HG03442 (cell line): ENCODE measurements at regions not wholly inside any gene's neighbourhood (a gene's known extent, or its start where the extent isn't known, plus 50 kb on each side); places are given as distances from the start of the nearest gene placed in this dataset.
"Not testable (repeated sequence)": the region's sequence is repeated elsewhere in the genome, so short reads cannot be mapped to it uniquely, and the experiment has no call there.

Experiments
- ATAC-seq: cut with Tn5 transposase; IDR thresholded peaks from one replicate; pipeline ENCODE4 v1.9.1; 2021; ENCODE audit warnings: mild to moderate bottlenecking, moderate library complexity; ENCODE audit not compliant: unreplicated experiment

DNA sequence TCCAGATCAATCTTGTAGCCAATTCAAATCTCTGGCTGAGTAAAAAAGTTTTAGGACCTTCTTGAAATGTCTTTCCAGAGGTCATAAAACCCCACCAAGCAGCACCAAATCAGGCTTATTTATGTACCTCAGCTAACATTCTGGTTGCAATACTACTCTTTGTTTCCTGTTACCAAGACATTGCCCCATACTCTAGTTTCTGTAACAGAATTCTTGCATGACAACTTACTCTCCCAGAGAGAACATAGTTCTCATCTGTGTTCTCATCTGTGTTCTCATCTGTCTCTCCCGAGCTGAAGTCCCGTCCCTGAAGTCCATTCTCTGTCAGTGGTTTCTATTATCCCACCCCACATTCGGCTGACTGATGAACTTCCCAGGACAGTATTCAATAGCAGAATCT is 1285.1 kb downstream of the XPNPEP1 start:
- ATAC-seq = no peak

DNA sequence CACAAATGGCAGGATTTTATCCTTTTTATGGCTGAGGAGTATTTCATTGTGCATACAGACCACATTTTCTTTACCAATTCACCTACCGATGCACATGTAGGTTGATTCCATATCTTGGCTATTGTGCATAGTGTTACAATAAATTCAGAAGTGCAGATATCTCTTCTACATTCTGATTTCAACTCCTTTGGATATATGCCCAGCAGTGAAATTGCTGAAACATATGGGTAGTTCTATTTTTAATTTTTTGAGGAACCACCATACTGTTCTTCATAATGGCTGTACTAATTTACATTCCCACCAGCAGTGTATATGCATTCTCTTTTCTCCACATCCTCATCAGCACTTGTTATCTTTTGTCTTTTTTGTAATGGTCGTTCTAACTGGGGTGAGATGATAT is 1290.3 kb downstream of the XPNPEP1 start:
- no peak for ATAC-seq

DNA sequence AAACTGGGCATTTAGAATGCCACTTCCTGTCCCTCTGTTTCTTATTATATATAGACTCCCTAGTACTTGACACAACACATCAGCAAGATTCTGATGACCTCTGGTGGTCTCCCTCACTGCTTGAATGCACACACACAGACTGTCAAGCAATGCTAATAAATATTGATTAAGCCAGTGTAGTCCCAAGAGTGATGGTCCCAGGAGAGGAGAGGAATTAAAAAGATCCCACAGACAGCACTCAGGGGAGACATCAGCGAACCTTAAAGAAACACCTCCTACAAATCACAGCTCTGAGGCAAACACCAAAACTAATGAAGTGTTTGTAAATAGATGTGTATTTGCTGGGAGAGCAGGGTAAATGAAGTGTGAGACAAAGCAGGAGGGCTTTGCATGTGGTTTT is 1291.2 kb downstream of the XPNPEP1 start:
- no peak for ATAC-seq

DNA sequence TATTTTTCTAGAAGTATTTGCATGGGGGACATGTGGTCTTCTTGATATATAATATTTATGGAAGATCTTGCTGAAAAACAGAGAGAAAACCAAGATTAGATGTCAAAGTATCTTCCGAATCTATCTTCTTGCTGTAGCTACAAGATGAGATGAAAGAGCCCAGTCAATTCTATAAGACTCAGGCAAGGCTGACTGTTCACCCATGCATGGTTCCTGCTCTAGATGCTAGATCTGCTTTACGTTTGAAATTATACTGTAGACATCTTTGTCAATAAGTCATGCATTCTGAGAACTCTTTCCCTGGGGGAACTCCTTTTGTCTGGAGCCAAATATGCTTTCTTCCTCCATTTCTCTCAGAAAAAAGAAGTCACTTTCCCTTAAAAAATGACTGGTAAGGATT is 1292.0 kb downstream of the XPNPEP1 start:
- peak; percentile 91 for ATAC-seq

DNA sequence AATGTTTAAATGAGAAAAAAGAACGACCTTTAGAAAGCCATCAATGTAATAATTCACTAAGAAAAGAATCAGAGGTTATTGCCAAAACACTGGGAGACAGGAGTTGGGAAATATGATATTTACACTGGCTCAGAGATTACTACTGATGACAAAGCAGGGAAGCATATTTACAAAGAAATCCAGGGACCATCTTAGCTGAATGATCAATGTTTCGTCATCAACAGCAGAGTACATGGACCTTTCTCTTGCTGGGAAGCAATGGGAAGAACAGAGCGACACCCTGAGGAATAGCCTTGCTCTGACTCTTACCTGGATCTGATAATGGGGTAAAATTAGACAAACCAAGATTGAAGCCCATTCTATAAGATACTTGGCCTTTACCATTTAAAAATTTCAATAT is 1293.5 kb downstream of the XPNPEP1 start:
- no peak for ATAC-seq

DNA sequence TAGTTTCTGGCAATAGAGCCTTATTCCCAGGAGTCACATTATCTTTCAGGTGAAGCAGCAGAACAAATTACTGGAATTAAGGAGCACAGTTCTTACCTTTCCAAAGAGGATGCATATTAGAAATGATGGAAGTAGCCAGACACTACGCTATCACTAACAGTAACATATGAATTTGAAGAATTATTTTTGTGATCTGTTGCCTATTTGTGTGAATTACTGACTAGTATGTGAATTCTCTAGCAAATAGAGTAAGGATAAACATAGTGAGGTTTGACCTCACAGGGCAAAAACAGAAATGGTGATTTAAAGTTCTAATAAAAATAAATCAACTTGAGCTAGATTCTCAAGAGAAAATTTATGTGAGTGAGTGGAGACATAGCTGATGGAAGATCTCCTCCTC is 1299.3 kb downstream of the XPNPEP1 start:
- ATAC-seq = no peak

DNA sequence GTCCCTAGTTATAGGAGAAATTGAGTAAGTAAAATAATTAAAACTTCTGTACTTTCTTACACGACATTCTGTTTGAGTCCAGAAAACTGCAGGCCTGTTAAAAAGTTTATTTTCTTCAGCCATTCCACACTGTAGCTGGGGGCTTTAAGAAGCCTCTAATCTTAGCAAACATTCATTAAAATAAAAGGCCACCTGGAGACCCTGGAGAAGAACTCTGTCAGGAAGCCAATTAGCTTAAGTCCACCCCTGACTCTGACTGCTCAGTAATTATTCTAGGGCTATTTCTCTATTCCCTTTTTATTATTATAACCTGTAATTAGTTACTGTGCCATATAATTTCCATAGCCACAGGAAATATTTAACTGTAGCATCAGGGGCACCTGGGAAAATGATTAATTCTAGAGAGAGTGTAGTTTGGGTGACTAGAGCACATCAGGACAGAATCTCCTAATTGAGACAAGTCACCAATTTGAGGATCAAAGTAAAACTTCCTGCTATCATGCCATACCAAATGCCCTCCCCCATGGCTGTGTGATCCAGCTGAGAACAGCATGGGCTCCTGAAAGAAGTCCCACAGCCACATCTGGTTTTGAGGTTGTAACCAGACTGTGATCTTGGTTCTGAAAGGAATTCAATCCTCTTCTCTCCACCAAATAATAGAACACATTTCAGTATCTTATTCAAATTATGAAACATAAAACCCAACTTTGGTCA is 1302.3 kb downstream of the XPNPEP1 start:
- ATAC-seq = no peak

DNA sequence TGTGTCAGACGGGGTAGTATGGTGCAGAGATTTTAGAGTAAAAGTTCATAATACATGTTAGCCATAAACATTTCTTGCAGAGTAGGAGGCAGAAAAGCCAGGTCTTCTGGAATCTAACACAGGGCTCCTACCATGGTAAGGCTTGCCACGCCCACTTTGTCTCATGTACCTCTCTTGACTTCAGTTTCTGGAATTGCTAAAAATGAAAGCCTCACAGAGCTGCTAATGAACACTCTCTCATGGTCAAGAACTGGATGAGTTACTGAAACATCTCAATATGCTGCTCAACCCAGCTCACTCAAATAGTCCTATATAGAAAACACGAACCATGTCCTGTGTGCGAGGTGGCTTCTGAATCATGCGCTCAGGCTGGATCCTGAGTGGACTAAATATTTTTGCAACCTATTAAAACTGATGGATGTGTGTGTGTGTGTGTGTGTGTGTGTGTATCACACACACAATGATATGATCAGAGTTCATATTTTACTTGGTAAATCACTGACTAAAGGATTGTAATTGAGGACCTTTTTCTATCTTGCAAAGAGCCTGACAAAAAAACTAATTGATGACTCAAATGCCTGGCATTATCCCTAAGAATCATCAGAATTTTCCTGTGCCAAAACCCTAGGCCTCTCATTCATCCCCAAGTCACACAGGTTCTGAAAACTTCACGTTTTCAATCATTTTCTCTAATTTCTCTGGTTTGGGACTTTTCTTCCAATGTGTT is 1306.6 kb downstream of the XPNPEP1 start:
- no peak for ATAC-seq

DNA sequence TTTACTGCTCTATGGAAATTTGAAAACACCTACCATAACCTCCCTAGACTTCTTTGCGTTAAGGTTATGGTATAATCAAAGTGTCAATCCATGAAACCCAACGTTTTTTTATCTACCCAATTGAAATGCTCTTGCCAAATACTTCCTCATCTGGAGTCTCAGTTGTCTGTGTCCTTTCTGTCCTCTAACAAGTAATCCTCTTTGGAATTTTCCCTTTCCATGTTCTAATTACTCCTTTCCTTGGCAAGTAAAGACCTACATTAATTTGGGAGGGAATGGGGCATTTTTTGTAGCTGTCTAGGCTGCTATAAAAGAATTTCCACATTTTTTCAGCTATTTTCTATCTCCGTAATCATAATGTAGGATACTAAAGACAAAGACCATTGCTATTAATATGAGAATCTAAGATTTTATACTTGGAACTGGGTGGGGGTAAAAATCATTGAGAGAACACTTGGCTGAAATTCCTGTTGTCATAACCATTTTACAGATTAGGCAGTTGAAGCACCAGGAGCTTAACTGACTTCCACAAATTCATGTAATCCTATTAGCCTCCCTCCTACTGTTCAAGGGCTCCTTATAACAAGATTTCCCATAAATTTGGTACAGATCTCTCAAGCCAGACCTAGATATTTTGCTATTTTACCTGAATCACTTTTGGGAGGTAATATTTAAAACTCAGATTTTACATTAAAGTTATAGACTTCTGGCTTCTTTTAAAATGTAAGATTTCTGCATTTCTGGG is 1307.6 kb downstream of the XPNPEP1 start:
- ATAC-seq = no peak

DNA sequence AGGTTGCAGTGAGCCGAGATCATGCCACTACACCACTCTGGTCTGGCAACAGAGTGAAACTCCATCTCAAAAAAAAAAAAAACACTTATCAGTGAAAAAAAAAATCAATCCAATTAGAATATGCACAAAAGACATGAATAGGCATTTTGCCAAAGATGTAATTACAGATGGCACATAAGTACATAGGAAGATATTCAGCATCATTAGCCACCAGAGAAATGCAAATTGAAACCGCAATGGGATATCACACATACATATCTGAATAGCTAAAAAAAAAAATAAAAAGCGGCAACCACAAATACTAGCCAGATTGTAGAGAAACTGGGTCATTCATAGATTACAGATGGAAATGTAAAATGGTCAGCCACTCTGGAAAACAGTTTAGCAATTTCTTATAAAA is 1310.8 kb downstream of the XPNPEP1 start:
- ATAC-seq = no peak

DNA sequence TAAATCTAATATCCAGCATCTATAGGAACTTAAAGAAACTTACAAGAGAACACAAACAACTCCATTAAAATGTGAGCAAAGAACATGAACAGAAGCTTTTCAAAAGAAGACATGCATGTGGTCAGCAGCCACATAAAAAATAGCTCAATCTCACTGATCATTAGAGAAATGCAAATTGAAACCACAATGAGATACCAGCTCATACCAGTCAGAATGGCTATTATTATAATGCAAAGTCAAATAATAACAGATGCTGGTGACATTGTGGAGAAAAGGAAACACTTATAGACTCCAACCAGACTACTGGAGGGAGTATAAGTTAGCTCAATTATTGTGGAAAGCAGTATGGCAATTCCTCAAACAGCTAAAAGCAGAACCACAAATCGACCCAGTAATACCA is 1314.5 kb downstream of the XPNPEP1 start:
- no peak for ATAC-seq

DNA sequence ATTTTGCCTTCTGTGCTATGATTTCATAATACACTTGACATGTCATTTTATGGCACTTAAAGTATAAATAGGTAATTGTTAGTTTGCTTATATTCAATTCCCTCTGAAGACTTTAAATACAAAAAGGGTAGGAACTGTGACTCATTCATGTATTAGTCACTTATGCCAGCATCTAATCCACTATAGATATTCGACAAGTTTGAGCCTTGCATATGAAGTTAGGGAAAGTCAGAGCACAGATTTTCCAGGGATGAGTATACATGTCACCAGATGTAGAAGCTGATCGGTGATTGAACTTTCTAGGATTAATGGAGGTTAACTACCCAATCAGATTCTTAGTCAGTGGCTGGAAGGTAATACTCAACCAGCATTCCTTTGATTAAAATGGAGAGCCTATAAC is 1321.5 kb downstream of the XPNPEP1 start:
- ATAC-seq = no peak

DNA sequence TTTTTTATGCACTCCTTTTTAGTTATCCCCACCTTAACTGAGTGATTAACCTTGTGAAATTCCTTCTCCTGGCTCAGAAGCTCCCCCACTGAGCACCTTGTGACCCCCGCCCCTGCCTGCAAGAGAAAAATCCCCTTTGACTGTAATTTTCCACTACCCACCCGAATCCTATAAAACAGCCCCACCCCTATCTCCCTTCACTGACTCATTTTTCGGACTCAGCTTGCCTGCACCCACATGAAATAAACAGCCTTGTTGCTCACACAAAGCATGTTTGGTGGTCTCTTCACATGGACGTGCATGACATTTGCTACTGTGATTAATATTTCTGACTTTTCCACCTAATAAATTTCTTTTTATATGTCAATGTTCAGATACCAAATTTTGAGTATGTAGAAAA is 1322.8 kb downstream of the XPNPEP1 start:
- not testable (repeated sequence) for ATAC-seq

DNA sequence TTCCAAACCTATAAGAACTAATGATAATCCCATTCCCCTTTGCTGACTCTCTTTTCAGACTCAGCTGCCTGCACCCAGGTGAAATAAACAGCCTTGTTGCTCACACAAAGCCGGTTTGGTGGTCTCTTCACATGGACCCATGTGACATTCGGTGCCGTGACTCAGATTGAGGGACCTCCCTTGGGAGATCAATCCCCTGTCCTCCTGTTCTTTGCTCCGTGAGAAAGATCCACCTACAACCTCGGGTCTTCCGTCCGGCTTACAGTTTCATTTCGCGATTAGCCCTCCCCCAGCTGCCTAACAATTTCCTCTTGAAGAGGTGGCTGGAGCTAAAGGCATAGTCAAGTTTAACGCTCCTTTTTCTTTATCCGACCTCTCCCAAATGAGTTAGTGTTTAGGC is 1324.0 kb downstream of the XPNPEP1 start:
- not testable (repeated sequence) for ATAC-seq

DNA sequence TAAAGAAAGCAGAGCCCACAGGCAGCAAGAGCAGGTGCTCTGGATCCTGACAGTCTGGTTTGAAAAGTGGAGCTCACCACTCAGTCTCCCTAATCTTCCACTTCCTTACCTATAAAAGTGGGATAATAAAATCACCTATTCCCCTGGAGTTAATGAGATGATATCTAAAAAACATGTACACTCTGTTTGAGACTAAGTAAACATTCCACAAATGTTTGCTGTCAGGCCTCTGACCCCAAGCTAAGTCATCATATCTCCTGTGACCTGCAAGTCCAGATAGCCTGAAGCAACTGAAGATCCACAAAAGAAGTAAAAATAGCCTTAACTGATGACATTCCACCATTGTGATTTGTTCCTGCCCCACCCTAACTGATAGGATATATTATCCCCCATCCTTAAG is 1324.5 kb downstream of the XPNPEP1 start:
- no peak for ATAC-seq

DNA sequence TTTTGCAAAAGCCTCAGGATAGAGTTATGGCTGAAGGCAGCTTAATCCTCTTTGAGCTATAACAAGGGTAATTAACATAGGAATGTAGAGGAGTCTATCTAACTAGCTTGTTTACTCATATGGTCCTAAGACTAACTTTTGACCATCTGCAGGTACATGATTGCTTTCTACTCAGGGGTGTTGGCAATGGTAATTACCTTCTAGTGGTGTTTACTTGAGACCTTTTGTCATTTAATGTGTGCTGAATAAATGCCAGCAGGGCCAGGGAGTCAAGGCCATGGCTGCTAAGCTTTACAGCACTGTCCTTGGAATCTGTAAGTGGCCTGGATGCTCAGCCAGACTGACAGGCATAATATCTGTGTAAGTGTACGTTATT is 1325.0 kb downstream of the XPNPEP1 start:
- ATAC-seq = no peak

DNA sequence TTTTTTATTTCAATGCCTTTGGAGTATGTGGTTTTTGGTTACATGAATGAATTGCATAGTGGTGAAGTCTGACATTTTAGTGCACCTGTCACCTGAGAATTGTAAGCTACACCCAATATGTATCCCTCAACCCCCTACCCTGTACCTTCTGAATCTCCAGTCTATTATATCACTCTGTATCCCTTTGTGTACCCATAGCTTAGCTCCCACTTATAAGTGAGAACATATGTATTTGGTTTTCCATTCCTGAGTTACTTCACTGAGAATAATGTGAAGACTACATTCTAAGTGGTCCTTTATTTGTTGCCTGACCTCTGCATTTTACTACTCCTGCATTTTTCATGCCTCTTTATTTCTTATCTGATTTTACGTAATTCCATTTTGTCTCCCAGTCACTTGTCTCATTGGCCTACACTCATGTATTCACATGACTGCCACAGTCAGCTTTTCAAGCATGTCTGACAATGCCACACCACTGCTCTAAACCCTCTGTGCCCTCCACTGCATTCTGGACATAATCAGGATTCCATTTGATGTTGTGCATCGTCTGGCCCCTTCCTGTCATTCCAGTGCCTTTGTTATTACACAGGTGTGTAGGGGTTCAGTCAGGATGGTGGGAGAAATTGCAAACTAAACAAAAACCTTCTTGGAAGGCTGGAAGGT is 1325.5 kb downstream of the XPNPEP1 start:
- no peak for ATAC-seq

DNA sequence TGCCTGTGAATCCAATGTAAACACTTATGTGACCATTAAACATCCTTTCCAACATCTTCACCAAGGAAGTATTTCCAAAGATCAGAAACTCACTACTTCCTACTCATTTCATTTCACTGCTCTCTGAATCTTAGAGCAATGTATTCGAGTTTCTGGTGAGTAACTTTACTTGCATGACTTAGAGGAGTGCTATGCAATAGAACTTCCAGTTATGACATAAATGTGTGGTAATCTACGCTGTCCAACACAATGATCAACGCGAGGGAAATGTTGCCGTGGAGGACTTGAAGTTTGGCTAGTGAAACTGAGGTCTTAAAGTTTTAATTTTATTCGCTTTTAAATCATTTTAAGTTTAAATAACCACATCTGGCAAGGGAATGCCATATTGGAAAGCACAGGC is 1326.3 kb downstream of the XPNPEP1 start:
- ATAC-seq = no peak

DNA sequence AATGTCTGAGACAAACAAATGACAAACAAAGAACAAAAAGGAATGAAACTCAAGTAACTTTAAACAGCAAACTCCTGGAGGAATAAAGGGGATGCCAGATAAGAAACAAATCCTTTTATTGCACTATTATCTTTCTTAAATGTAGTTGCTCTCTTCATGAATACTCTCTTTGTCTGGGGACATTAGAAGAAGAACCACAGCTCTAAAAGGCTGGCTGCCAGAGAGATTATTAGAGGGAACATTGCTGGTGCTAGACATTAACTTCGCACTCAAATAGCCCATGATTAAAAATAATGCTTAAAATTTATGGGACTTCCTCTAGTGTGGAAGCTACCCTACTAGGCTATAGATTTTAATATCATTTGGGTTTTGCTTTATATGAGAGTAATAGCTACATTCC is 1330.4 kb downstream of the XPNPEP1 start:
- ATAC-seq = no peak

DNA sequence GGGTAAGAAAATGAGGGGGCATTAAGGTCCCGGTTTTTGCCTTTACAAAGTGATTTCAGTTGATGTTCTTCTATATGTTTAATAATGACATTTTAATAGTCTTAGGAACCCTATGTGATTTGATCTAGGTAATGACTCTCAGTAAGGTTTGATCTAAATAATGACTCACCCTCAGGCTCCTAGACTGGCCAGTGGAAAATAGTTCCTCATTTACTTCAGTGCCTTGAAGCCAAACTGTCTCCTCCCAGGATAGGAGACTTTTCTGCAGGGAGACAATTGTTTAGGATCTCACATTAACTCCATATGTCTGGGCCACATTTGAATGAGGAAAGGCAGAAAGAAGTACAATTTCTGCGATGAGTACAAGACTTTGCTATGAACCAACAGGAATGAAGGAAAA is 1331.9 kb downstream of the XPNPEP1 start:
- no peak for ATAC-seq

DNA sequence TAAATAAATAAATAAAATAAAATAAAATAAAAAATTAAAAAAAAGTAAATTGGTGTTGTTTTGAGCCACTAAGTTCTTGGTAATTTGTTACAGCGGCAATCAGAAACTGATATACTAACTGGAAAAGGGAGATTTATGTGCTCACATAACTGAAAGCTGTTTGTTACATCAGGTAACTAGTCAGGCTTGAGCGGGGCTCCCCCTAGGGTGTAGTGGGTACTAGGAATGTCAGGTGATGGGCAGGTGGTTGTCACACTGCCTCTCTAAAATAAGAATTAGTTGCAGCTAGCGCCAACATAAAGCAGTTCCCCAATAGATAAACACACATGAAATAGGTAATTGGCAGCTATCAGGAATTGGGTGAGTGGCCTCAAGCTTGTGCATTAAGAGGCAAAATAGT is 1336.9 kb downstream of the XPNPEP1 start:
- ATAC-seq = no peak

DNA sequence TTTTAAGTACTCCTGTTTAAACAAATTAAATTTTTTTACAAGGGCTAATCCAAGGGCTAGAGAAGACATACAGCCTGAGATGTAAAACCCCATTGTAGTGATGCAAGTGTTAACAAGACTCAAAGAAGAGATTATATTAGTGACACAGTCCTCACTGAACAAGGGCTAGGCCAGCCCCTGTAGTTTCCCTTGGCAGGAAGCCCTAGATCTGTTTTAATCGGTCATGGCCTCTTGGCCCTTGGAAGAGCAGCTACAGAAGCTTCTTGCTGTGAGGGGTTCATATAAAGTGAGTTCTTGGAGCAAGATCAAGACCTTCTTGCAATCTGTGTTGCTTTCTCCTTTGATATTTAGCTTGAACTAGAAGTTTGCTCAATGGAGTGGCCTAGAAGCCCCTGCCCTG is 1339.4 kb downstream of the XPNPEP1 start:
- no peak for ATAC-seq
